WTC11 (cell line): ENCODE measurements at regions not wholly inside any gene's neighbourhood (a gene's known extent, or its start where the extent isn't known, plus 50 kb on each side); places are given as distances from the start of the nearest gene placed in this dataset.

Experiments
- ATAC-seq: fragments of 200-7000 bp; cut with Tn5 transposase; 2 replicates; pipeline ENCODE4 v1.10.0; 2021; ENCODE audit warnings: mild to moderate bottlenecking, moderate library complexity
- CTCF ChIA-PET: fragments of 300-600 bp; sonication (Branson Sonifier 250); formaldehyde crosslinking; loops from one replicate; lab custom pipeline; 2021; ENCODE audit warnings: antibody characterized with exemption; lab: Charles Lee
- POLR2A ChIA-PET: fragments of 350-600 bp; sonication (Branson Sonifier 250); formaldehyde crosslinking; loops from one replicate; lab custom pipeline; 2021; ENCODE audit warnings: antibody characterized with exemption; lab: Charles Lee
- DNase-seq: peaks from one replicate; pipeline ENCODE4 v3.0.0; 2021; ENCODE audit warnings: low spot score
- H3K27ac Mint-ChIP-seq: 2 replicates; pipeline ENCODE4 v1.8.0; 2021; ENCODE audit warnings: mixed read lengths
- H3K27me3 Mint-ChIP-seq: 2 replicates; pipeline ENCODE4 v1.8.0; 2021; ENCODE audit warnings: low read depth, mild to moderate bottlenecking, moderate library complexity, mixed read lengths
- H3K36me3 Mint-ChIP-seq: 2 replicates; pipeline ENCODE4 v1.8.0; 2021; ENCODE audit warnings: mixed read lengths
- H3K4me1 Mint-ChIP-seq: 2 replicates; pipeline ENCODE4 v1.8.0; 2022; ENCODE audit warnings: mixed read lengths
- H3K4me3 Mint-ChIP-seq: 2 replicates; pipeline ENCODE4 v1.8.0; 2021; ENCODE audit warnings: mild to moderate bottlenecking, moderate library complexity, mixed read lengths
- H3K9me3 Mint-ChIP-seq: 2 replicates; pipeline ENCODE4 v1.8.0; 2021; ENCODE audit warnings: mixed read lengths
- AR ChIP-seq: fragments of 250-450 bp; sonication (Bioruptor Pico); IDR thresholded peaks from 2 replicates; pipeline ENCODE4 v1.9.0; 2021; ENCODE audit warnings: mild to moderate bottlenecking
- ERG ChIP-seq: fragments of 250-450 bp; sonication (Bioruptor Pico); IDR thresholded peaks from 2 replicates; pipeline ENCODE4 v1.8.0; 2021; ENCODE audit warnings: mild to moderate bottlenecking
- FOXP4 ChIP-seq: sonication (generic); formaldehyde crosslinking; IDR thresholded peaks from 2 replicates; pipeline ENCODE4 v1.8.0; 2022; ENCODE audit warnings: mild to moderate bottlenecking, missing genetic modification reagents
- GRHL2 ChIP-seq: fragments of 250-450 bp; sonication (Bioruptor Pico); IDR thresholded peaks from 2 replicates; pipeline ENCODE4 v1.8.0; 2022; ENCODE audit warnings: mild to moderate bottlenecking, moderate library complexity; ENCODE audit not compliant: insufficient replicate concordance, severe bottlenecking
- HMGXB4 ChIP-seq: sonication (generic); formaldehyde crosslinking; IDR thresholded peaks from 2 replicates; pipeline ENCODE4 v1.8.1; 2023; ENCODE audit warnings: mild to moderate bottlenecking, moderate library complexity, missing genetic modification reagents
- KAT7 ChIP-seq: sonication (generic); formaldehyde crosslinking; IDR thresholded peaks from 2 replicates; pipeline ENCODE4 v1.8.1; 2023; ENCODE audit warnings: missing genetic modification reagents, mild to moderate bottlenecking, borderline replicate concordance
- NFATC4 ChIP-seq: fragments of 250-450 bp; sonication (Bioruptor Pico); IDR thresholded peaks from 2 replicates; pipeline ENCODE4 v1.9.0; 2021; ENCODE audit warnings: mild to moderate bottlenecking
- PRRX2 ChIP-seq: fragments of 250-450 bp; sonication (Bioruptor Pico); IDR thresholded peaks from 2 replicates; pipeline ENCODE4 v1.8.0; 2021; ENCODE audit warnings: mild to moderate bottlenecking
- SMAD4 ChIP-seq: sonication (generic); formaldehyde crosslinking; IDR thresholded peaks from 2 replicates; pipeline ENCODE4 v1.8.0; 2022; ENCODE audit warnings: mild to moderate bottlenecking, missing genetic modification reagents
- ZNF121 ChIP-seq: sonication (generic); formaldehyde crosslinking; IDR thresholded peaks from 2 replicates; pipeline ENCODE4 v1.8.0; 2023; ENCODE audit warnings: missing genetic modification reagents
- ZNF416 ChIP-seq: fragments of 250-450 bp; sonication (Bioruptor Pico); IDR thresholded peaks from 2 replicates; pipeline ENCODE4 v1.9.0; 2021; ENCODE audit warnings: mild to moderate bottlenecking, inconsistent platforms
- ZNF425 ChIP-seq: fragments of 250-450 bp; sonication (Bioruptor Pico); conservative IDR thresholded peaks from 2 replicates; pipeline ENCODE4 v1.9.0; 2021; ENCODE audit warnings: mild to moderate bottlenecking
- ZNF671 ChIP-seq: fragments of 250-450 bp; sonication (Bioruptor Pico); IDR thresholded peaks from 2 replicates; pipeline ENCODE4 v1.8.0; 2021; ENCODE audit warnings: mild to moderate bottlenecking

GRCh38 chr6:26280407-26280806 is 84.6 kb upstream of the BTN3A2 start:
- peaks cover 4% of the 10 kb centered on the region; the same call in 1 of the 2 replicates for H3K9me3 Mint-ChIP-seq
- H3K27me3 Mint-ChIP-seq, result no peaks in the 10 kb centered on the region
- H3K27ac Mint-ChIP-seq, result peak overlapping the region; percentile 71; the same call in 1 of the 2 replicates
- peaks cover 38% of the 10 kb centered on the region for H3K4me1 Mint-ChIP-seq
- ChIA-PET CTCF (interaction anchor here (1.0 kb wide), 1 partner anchor 29 kb away, joined by 4 read pairs; a partner anchor contains a TSS), POLR2A (interaction anchor here (1.4 kb wide), 1 partner anchor 9 kb away, joined by 10 read pairs; a partner anchor contains a TSS)
- no peak overlapping the region for H3K4me3 Mint-ChIP-seq
- ATAC-seq, result no peak
- 0 out of 2 replicates have a peak, but pooled peaks cover 3% of the 10 kb centered on the region for H3K36me3 Mint-ChIP-seq
- TF ChIP-seq GRHL2 (CRISPR knock-in tag), result no peak
- no peak for DNase-seq

GRCh38 chr6:26284537-26285142 is 80.4 kb upstream of the BTN3A2 start:
- H3K4me1 Mint-ChIP-seq, result peaks cover 16% of the 10 kb centered on the region
- no peak for TF ChIP-seq ZNF121 (CRISPR knock-in tag)
- TF ChIP-seq FOXP4 (CRISPR knock-in tag), result 0 out of 2 replicates have a peak, but pooled peaks have one; percentile 36
- peak; percentile 83; the same call in 1 of the 2 replicates for TF ChIP-seq AR (CRISPR knock-in tag)
- TF ChIP-seq NFATC4, result peak; percentile 83
- no peak; the same call in 1 of the 2 replicates for TF ChIP-seq SMAD4
- TF ChIP-seq ZNF671 (CRISPR knock-in tag), result peak; percentile 21
- TF ChIP-seq ZNF425 (CRISPR knock-in tag), result peak; percentile 84; the same call in 1 of the 2 replicates
- TF ChIP-seq ERG, result peak; percentile 92
- 0 out of 2 replicates have a peak, but pooled peaks have one; percentile 32 for TF ChIP-seq KAT7
- TF ChIP-seq PRRX2 (CRISPR knock-in tag), result 0 out of 2 replicates have a peak, but pooled peaks have one; percentile 88
- peak; percentile 64; the same call in 1 of the 2 replicates for TF ChIP-seq ZNF416 (CRISPR knock-in tag)
- no peak for TF ChIP-seq HMGXB4 (CRISPR knock-in tag)
- ATAC-seq (0 out of 2 replicates have a peak, but pooled peaks have one; percentile 1), DNase-seq (peak; percentile 42)
- H3K4me3 Mint-ChIP-seq, result peak overlapping the region; percentile 97
- peak overlapping the region; percentile 100 for H3K27ac Mint-ChIP-seq
- peaks cover 4% of the 10 kb centered on the region for H3K27me3 Mint-ChIP-seq
- peaks cover 24% of the 10 kb centered on the region for H3K9me3 Mint-ChIP-seq
- ChIA-PET CTCF (interaction anchor here (2.2 kb wide), 1 partner anchor 26 kb away, joined by 7 read pairs; no protein-coding TSS in a partner anchor), POLR2A (interaction anchor here (0.5 to 4.4 kb wide), 28 partner anchors 12 to 1606 kb away, joined by 3 to 153 read pairs (median 5); partner anchors contain the start of gene HMGN4)
- H3K36me3 Mint-ChIP-seq, result peaks cover 15% of the 10 kb centered on the region
